ENCODE measurements at regions not wholly inside any gene's neighbourhood (a gene's known extent, or its start where the extent isn't known, plus 50 kb on each side); places are given as distances from the start of the nearest gene placed in this dataset.

- no peaks in the 10 kb centered on the region for H3K9me3 ChIP-seq
- no peak overlapping the region for H3K4me2 ChIP-seq
- no peak overlapping the region for H3K27ac ChIP-seq
- ATAC-seq (no peak), FAIRE-seq (no peak), DNase-seq (ENCODE audit: low read depth in 1 of 2, low spot score in 1 of 2) (no peak)
- no peak overlapping the region for H3K4me3 ChIP-seq
- CTCF ChIA-PET = interaction anchor here (1.3 to 1.6 kb wide), 2 partner anchors 9 to 1517 kb away, joined by 4 to 5 read pairs; no protein-coding TSS in a partner anchor
- POLR2A ChIA-PET = no interaction called here
- WGBS (ENCODE audit: missing lambda C conversion rate) = 90% methylated on average over 1 of the region's 1 CpG
- TF ChIP-seq ZSCAN20 (CRISPR knock-in tag; IDR thresholded peaks at IDR 0.05) = no peak
- no peaks in the 10 kb centered on the region for H3K4me1 ChIP-seq
Observed at GRCh38 chr10:61076572-61077114, 132.7 kb upstream of the RHOBTB1 start.

- no peak for TF ChIP-seq ZNF302 (CRISPR knock-in tag; IDR thresholded peaks at IDR 0.05)
- TF ChIP-seq HOXB5 (CRISPR knock-in tag; IDR thresholded peaks at IDR 0.05) = no peak
- no peak for TF ChIP-seq TFCP2L1 (CRISPR knock-in tag; IDR thresholded peaks at IDR 0.05)
- TF ChIP-seq HMGXB4 (CRISPR knock-in tag; IDR thresholded peaks at IDR 0.05; ENCODE audit: borderline replicate concordance) = no peak
- no peak for TF ChIP-seq ELK1 (IDR thresholded peaks at IDR 0.05; ENCODE audit: low read depth, low read length)
- no peak for TF ChIP-seq KDM5A (IDR thresholded peaks at IDR 0.05)
- no peak for TF ChIP-seq RFX5 (IDR thresholded peaks at IDR 0.05)
- TF ChIP-seq POLR2AphosphoS2 (conservative IDR thresholded peaks at IDR 0.05; ENCODE audit: low read length) = no peak
- no peak for TF ChIP-seq MAZ (IDR thresholded peaks at IDR 0.05; ENCODE audit: borderline replicate concordance, low read depth, low read length)
- TF ChIP-seq NFE2L2 (conservative IDR thresholded peaks at IDR 0.05; ENCODE audit: low read length) = no peak
- no peak for TF ChIP-seq ZFP36 (IDR thresholded peaks at IDR 0.05; ENCODE audit: borderline replicate concordance, partially characterized antibody)
- TF ChIP-seq CBX2 (IDR thresholded peaks at IDR 0.05; ENCODE audit: borderline replicate concordance, low read depth) = no peak
- no peak for TF ChIP-seq HES2 (IDR thresholded peaks at IDR 0.05)
- TF ChIP-seq ZSCAN20 (CRISPR knock-in tag; IDR thresholded peaks at IDR 0.05) = no peak
- no peak for TF ChIP-seq RAD21 (conservative IDR thresholded peaks at IDR 0.05 in 1 of 2, IDR thresholded peaks at IDR 0.05 in 1 of 2)
- TF ChIP-seq MAX (IDR thresholded peaks at IDR 0.05) = no peak
- TF ChIP-seq HEYL (CRISPR knock-in tag; IDR thresholded peaks at IDR 0.05) = no peak
- TF ChIP-seq MYC (IDR thresholded peaks at IDR 0.05; ENCODE audit: borderline replicate concordance, low read length) = no peak
- TF ChIP-seq FOSL2 (IDR thresholded peaks at IDR 0.05) = no peak
- no peak for TF ChIP-seq FOSL2 (CRISPR knock-in tag; IDR thresholded peaks at IDR 0.05)
- no peak for TF ChIP-seq RARB (CRISPR knock-in tag; IDR thresholded peaks at IDR 0.05)
- ChIA-PET POLR2A (no interaction called here), CTCF (no interaction called here)
- WGBS (ENCODE audit: missing lambda C conversion rate) = 74% methylated on average over 2 of the region's 2 CpGs
- ATAC-seq = no peak
- Histone ChIP-seq H3K27ac (no peak overlapping the region), H3K4me3 (no peak overlapping the region), H3K4me1 (no peaks in the 10 kb centered on the region), H3K9me3 (no peaks in the 10 kb centered on the region), H3K4me2 (no peak overlapping the region)
- no peak for FAIRE-seq
- DNase-seq (ENCODE audit: low read depth in 1 of 2, low spot score in 1 of 2) = no peak
Observed at GRCh38 chr10:61073391-61073790, 129.4 kb upstream of the RHOBTB1 start.

- no peak for DNase-seq (ENCODE audit: low read depth in 1 of 2, low spot score in 1 of 2)
- ATAC-seq = no peak
- peaks cover 12% of the 10 kb centered on the region for H3K4me1 ChIP-seq
- ChIA-PET POLR2A (no interaction called here), CTCF (no interaction called here)
- no peak for FAIRE-seq
- H3K9me3 ChIP-seq = no peaks in the 10 kb centered on the region
- H3K27ac ChIP-seq = no peak overlapping the region
- no peak overlapping the region for H3K4me2 ChIP-seq
- 87% methylated on average over 3 of the region's 3 CpGs for WGBS (ENCODE audit: missing lambda C conversion rate)
- no peak overlapping the region for H3K4me3 ChIP-seq
- no peak for TF ChIP-seq HMGXB4 (CRISPR knock-in tag; IDR thresholded peaks at IDR 0.05; ENCODE audit: borderline replicate concordance)
- TF ChIP-seq EP300 (IDR thresholded peaks at IDR 0.05) = no peak
- TF ChIP-seq HES2 (IDR thresholded peaks at IDR 0.05) = no peak
- TF ChIP-seq ESRRA (IDR thresholded peaks at IDR 0.05; ENCODE audit: borderline replicate concordance, low read length) = no peak
- TF ChIP-seq KDM1A (IDR thresholded peaks at IDR 0.05; ENCODE audit: low read depth) = no peak
- no peak for TF ChIP-seq CTCF (IDR thresholded peaks at IDR 0.05)
- TF ChIP-seq TFCP2L1 (CRISPR knock-in tag; IDR thresholded peaks at IDR 0.05) = no peak
- TF ChIP-seq BHLHE40 (IDR thresholded peaks at IDR 0.05; ENCODE audit: low read depth, low read length) = no peak
- no peak for TF ChIP-seq TP53 (CRISPR knock-in tag; IDR thresholded peaks at IDR 0.05)
- no peak for TF ChIP-seq HOXB13 (CRISPR knock-in tag; IDR thresholded peaks at IDR 0.05; ENCODE audit: low read depth)
- TF ChIP-seq FOSL2 (IDR thresholded peaks at IDR 0.05) = no peak
- TF ChIP-seq FOSL2 (CRISPR knock-in tag; IDR thresholded peaks at IDR 0.05) = no peak
Observed at GRCh38 chr10:61071580-61071979, 127.6 kb upstream of the RHOBTB1 start.

Measured in A549 (cell line).